GM12878 (cell line): ENCODE measurements at regions not wholly inside any gene's neighbourhood (a gene's known extent, or its start where the extent isn't known, plus 50 kb on each side); places are given as distances from the start of the nearest gene placed in this dataset.

ENCODE experiments used
- ATAC-seq: fragments of 200-7000 bp; cut with Tn5 transposase; 3 replicates; pipeline ENCODE4 v1.9.1; 2020; ENCODE audit warnings: mild to moderate bottlenecking, moderate library complexity
- BruUV-seq: library from RNA; stranded (reverse); fragments of 400-500 nt; replicated peaks from 2 replicates; lab custom pipeline; 2021; lab: Mats Ljungman, UMichigan
- CTCF ChIA-PET: fragments of 300-600 bp; sonication (Branson Sonifier 250); formaldehyde crosslinking; extraction: SDS; loops from one replicate; lab custom pipeline; 2021; ENCODE audit warnings: inconsistent platforms; lab: Yijun Ruan, JAX
- POLR2A ChIA-PET: fragments of 350-600 bp; formaldehyde crosslinking; extraction: SDS; loops from one replicate; lab custom pipeline; 2021; ENCODE audit warnings: inconsistent platforms; lab: Charles Lee
- RAD21 ChIA-PET: fragments of 300-600 bp; sonication (Branson Sonifier 250); formaldehyde crosslinking; loops from one replicate; lab custom pipeline; 2023; ENCODE audit warnings: antibody characterized with exemption; ENCODE audit not compliant: unreplicated experiment; lab: Charles Lee
- SMC1A ChIA-PET: fragments of 300-600 bp; sonication (Branson Sonifier 250); formaldehyde crosslinking; loops from one replicate; lab custom pipeline; 2023; ENCODE audit not compliant: unreplicated experiment, uncharacterized antibody; lab: Charles Lee
- DNase-seq: peaks from one replicate; pipeline ENCODE4 v3.0.0-alpha.2; 2011; ENCODE audit warnings: low read depth, low spot score
- FAIRE-seq: peaks from 3 replicates; lab custom pipeline; 2011; peaks lifted over from hg19 to GRCh38; lab: Jason Lieb, UNC
- H2AFZ ChIP-seq: 2 replicates; pipeline ENCODE4 v1.6.0; 2011; ENCODE audit warnings: low read depth, low read length, control low read depth; ENCODE audit not compliant: control insufficient read depth
- H3K27ac ChIP-seq: 2 replicates; pipeline ENCODE4 v1.5.1; 2011; ENCODE audit warnings: control low read depth; ENCODE audit not compliant: control insufficient read depth, insufficient read depth
- H3K27me3 ChIP-seq, 2 experiments: replicated peaks in 1 of 2; 2 replicates each; pipeline versions ENCODE4 v1.6.0 to v1.6.1; 2011; ENCODE audit warnings: low read length in 1 of 2; ENCODE audit not compliant: control insufficient read depth in 2 of 2, insufficient read depth in 2 of 2
- H3K36me3 ChIP-seq, 2 experiments: 2 replicates each; pipeline ENCODE4 v1.5.1; 2011; ENCODE audit warnings: low read length in 1 of 2; ENCODE audit not compliant: control insufficient read depth in 2 of 2, insufficient read depth in 2 of 2
- H3K4me1 ChIP-seq: 2 replicates; pipeline ENCODE4 v1.6.1; 2011; ENCODE audit warnings: mild to moderate bottlenecking, low read length, moderate library complexity, mixed read lengths; ENCODE audit not compliant: control insufficient read depth, insufficient read depth
- H3K4me2 ChIP-seq: 2 replicates; pipeline ENCODE4 v1.6.0; 2011; ENCODE audit warnings: control low read depth; ENCODE audit not compliant: control insufficient read depth, insufficient read depth
- H3K4me3 ChIP-seq: fragments of 200-600 bp; sonication (generic); 2 replicates; pipeline ENCODE4 v1.5.1; 2016
- H3K79me2 ChIP-seq: 2 replicates; pipeline ENCODE4 v1.6.0; 2011; ENCODE audit warnings: low read length; ENCODE audit not compliant: control insufficient read depth, insufficient read depth
- H3K9ac ChIP-seq: 2 replicates; pipeline ENCODE4 v1.8.0; 2011; ENCODE audit warnings: low read length, control low read depth, mixed read lengths; ENCODE audit not compliant: control insufficient read depth, insufficient read depth
- H3K9me3 ChIP-seq: replicated peaks from 3 replicates; pipeline ENCODE4 v1.5.1; 2011; ENCODE audit warnings: mild to moderate bottlenecking, low read length; ENCODE audit not compliant: control insufficient read depth, insufficient read depth
- H4K20me1 ChIP-seq: 2 replicates; pipeline ENCODE4 v1.6.0; 2011; ENCODE audit not compliant: control insufficient read depth, insufficient read depth
- ATF2 ChIP-seq: IDR thresholded peaks from 2 replicates; pipeline ENCODE4 v1.6.1; 2012; ENCODE audit warnings: low read length, inconsistent platforms
- ATF7 ChIP-seq: fragments of 450-650 bp; IDR thresholded peaks from 2 replicates; pipeline ENCODE4 v1.6.1; 2016; ENCODE audit warnings: low read depth, mild to moderate bottlenecking
- CBFB ChIP-seq: IDR thresholded peaks from 2 replicates; pipeline ENCODE4 v1.6.1; 2016; ENCODE audit warnings: antibody characterized with exemption, low read depth
- CHD4 ChIP-seq: fragments of 200-600 bp; sonication (generic); IDR thresholded peaks from 2 replicates; pipeline ENCODE4 v1.6.1; 2016; ENCODE audit warnings: mild to moderate bottlenecking
- EGR1 ChIP-seq, 2 experiments: IDR thresholded peaks; 1 replicate in 1 of 2; 2 replicates in 1 of 2; pipeline ENCODE4 v1.6.1; 2011 to 2012; ENCODE audit warnings: low read depth in 2 of 2, low read length in 2 of 2, borderline replicate concordance in 1 of 2, mild to moderate bottlenecking in 1 of 2, moderate library complexity in 1 of 2
- HCFC1 ChIP-seq: fragments of 150-350 bp; IDR thresholded peaks from 2 replicates; pipeline ENCODE4 v1.6.1; 2014; ENCODE audit warnings: low read length
- HDGF ChIP-seq: fragments of 450-650 bp; IDR thresholded peaks from 2 replicates; pipeline ENCODE4 v1.6.1; 2016; ENCODE audit warnings: antibody characterized with exemption
- NBN ChIP-seq: fragments of 450-650 bp; IDR thresholded peaks from 2 replicates; pipeline ENCODE4 v1.6.1; 2016
- NFYA ChIP-seq: IDR thresholded peaks from 2 replicates; pipeline ENCODE4 v1.6.1; 2011; ENCODE audit warnings: low read depth, mild to moderate bottlenecking, low read length, improper control_type of control experiment, borderline replicate concordance
- PAX8 ChIP-seq: fragments of 450-650 bp; IDR thresholded peaks from 2 replicates; pipeline ENCODE4 v1.6.1; 2017; ENCODE audit warnings: mild to moderate bottlenecking, moderate library complexity
- SUZ12 ChIP-seq: fragments of 200-600 bp; sonication (generic); IDR thresholded peaks from one replicate; pipeline ENCODE4 v1.6.1; 2018; ENCODE audit warnings: antibody characterized with exemption, mild to moderate bottlenecking; ENCODE audit not compliant: unreplicated experiment
- TCF3 ChIP-seq: IDR thresholded peaks from 2 replicates; pipeline ENCODE4 v1.6.1; 2012; ENCODE audit warnings: low read depth, mild to moderate bottlenecking, low read length, borderline replicate concordance; ENCODE audit not compliant: insufficient read depth
- USF1 ChIP-seq: IDR thresholded peaks from 2 replicates; pipeline ENCODE4 v1.6.1; 2011; ENCODE audit warnings: borderline replicate concordance, low read depth, mild to moderate bottlenecking, moderate library complexity, mixed read lengths, low read length; ENCODE audit not compliant: insufficient read depth; ENCODE audit errors: extremely low read length
- WGBS: methylation state at CpG from one replicate; pipeline ENCODE4 v1.1.6; 2016; ENCODE audit warnings: low lambda C conversion rate; ENCODE audit not compliant: insufficient replicate concordance, insufficient coverage; ENCODE audit errors: missing lambda C conversion rate; 5-methylcytosine and 5-hydroxymethylcytosine counted together
- in situ Hi-C: fragments of 300-500 bp; cut with MboI; formaldehyde crosslinking; loops from 9 replicates; pipeline ENCODE4 v1.14.3; 2018; ENCODE audit warnings: mixed read lengths
- intact Hi-C: fragments of 100-400 bp; cut with micrococcal nuclease; formaldehyde crosslinking; loops from one replicate; pipeline ENCODE4 v1.14.2; 2022; ENCODE audit not compliant: unreplicated experiment

GRCh38 chr6:113397236-113397635, 459.9 kb upstream of the MARCKS start:
- H3K4me2 ChIP-seq = no peak overlapping the region
- H3K79me2 ChIP-seq = no peaks in the 10 kb centered on the region
- TF ChIP-seq CBFB = no peak
- no peak for TF ChIP-seq SUZ12
- TF ChIP-seq NFYA = no peak
- TF ChIP-seq USF1 = no peak
- no peak for TF ChIP-seq ATF2
- no peak for TF ChIP-seq NBN
- TF ChIP-seq CHD4 = no peak
- TF ChIP-seq ATF7 = no peak
- no peak for TF ChIP-seq PAX8
- TF ChIP-seq HCFC1 = no peak
- no peak for TF ChIP-seq EGR1 (IDR thresholded peaks at IDR 0.05; ENCODE audit: borderline replicate concordance in 1 of 2, low read depth in 2 of 2, low read length in 2 of 2)
- TF ChIP-seq HDGF = no peak
- no peak for TF ChIP-seq TCF3
- no TSS peak for BruUV-seq
- no peak overlapping the region for H3K9ac ChIP-seq
- 90% methylated on average over 3 of the region's 3 CpGs for WGBS
- intact Hi-C loops = no loop called here
- H4K20me1 ChIP-seq = no peaks in the 10 kb centered on the region
- no peak for DNase-seq
- ChIA-PET RAD21 (interaction anchor here (1.0 kb wide), 1 partner anchor 61 kb away, joined by 3 read pairs; no protein-coding TSS in a partner anchor), CTCF (interaction anchor here (0.6 to 1.2 kb wide), 2 partner anchors 101 to 165 kb away, joined by 3 read pairs; no protein-coding TSS in a partner anchor), SMC1A (interaction anchor here (1.2 kb wide), 1 partner anchor 421 kb away, joined by 3 read pairs; no protein-coding TSS in a partner anchor), POLR2A (no interaction called here)
- H3K27me3 ChIP-seq = no peaks in the 10 kb centered on the region
- H3K4me1 ChIP-seq = no peaks in the 10 kb centered on the region
- no peak overlapping the region for H2AFZ ChIP-seq
- no peak for ATAC-seq
- no peaks in the 10 kb centered on the region for H3K36me3 ChIP-seq
- no peak overlapping the region for H3K27ac ChIP-seq
- no peaks in the 10 kb centered on the region for H3K9me3 ChIP-seq
- FAIRE-seq = no peak
- in situ Hi-C loops = no loop called here
- no peak overlapping the region for H3K4me3 ChIP-seq
